HEK293T (cell line): ENCODE measurements at regions not wholly inside any gene's neighbourhood (a gene's known extent, or its start where the extent isn't known, plus 50 kb on each side); places are given as distances from the start of the nearest gene placed in this dataset.

Experiments
- FOXM1 ChIP-seq: fragments of 450-650 bp; IDR thresholded peaks from 2 replicates; pipeline ENCODE4 v1.6.1; 2017; ENCODE audit warnings: mild to moderate bottlenecking, borderline replicate concordance
- ZNF384 ChIP-seq: fragments of 450-650 bp; IDR thresholded peaks from 2 replicates; pipeline ENCODE4 v1.6.1; 2016

GRCh38 chr5:89086390-89087086 is 203.6 kb upstream of the MEF2C start:
- TF ChIP-seq ZNF384 (no peak), FOXM1 (no peak)
